Astrocyte (in vitro differentiated cells and primary cell): ENCODE measurements at regions not wholly inside any gene's neighbourhood (a gene's known extent, or its start where the extent isn't known, plus 50 kb on each side); places are given as distances from the start of the nearest gene placed in this dataset.
A peak's percentile ranks its signal among the peaks of the same experiment; 100 is the strongest.

Experiments
- EZH2 ChIP-seq: IDR thresholded peaks from 2 replicates; pipeline ENCODE4 v1.6.1; 2012; ENCODE audit warnings: mild to moderate bottlenecking, low read length, inconsistent platforms; ENCODE audit not compliant: insufficient read depth
- TF ChIP-seq, protein P1 (sequence below): IDR thresholded peaks from 2 replicates; pipeline ENCODE4 v1.5.1; 2011; ENCODE audit warnings: low read depth, mild to moderate bottlenecking, inconsistent platforms, low read length, moderate library complexity; ENCODE audit not compliant: insufficient read depth

DNA sequence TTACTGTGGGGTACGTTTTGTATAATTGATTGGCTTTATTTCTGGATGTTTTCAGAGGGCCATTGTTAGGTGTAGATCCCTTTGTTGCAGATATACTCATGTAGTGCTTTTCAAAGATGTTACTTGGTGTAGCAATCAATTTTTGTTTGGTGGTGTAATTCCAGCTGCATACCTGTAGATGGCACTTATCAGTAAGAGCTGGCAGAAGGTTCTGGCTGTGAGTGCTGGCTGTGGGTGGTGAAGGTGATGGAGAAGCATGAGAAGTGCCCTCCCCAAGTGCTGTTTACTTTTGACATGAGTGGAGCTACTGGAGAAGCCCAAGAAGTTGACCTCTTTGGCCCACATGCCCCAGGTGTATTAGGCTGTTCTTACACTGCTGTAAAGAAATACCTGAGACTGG lies 1074.9 kb downstream of the FAM181B start:
- TF ChIP-seq, protein P1, sequence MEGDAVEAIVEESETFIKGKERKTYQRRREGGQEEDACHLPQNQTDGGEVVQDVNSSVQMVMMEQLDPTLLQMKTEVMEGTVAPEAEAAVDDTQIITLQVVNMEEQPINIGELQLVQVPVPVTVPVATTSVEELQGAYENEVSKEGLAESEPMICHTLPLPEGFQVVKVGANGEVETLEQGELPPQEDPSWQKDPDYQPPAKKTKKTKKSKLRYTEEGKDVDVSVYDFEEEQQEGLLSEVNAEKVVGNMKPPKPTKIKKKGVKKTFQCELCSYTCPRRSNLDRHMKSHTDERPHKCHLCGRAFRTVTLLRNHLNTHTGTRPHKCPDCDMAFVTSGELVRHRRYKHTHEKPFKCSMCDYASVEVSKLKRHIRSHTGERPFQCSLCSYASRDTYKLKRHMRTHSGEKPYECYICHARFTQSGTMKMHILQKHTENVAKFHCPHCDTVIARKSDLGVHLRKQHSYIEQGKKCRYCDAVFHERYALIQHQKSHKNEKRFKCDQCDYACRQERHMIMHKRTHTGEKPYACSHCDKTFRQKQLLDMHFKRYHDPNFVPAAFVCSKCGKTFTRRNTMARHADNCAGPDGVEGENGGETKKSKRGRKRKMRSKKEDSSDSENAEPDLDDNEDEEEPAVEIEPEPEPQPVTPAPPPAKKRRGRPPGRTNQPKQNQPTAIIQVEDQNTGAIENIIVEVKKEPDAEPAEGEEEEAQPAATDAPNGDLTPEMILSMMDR, result peak; percentile 43
- TF ChIP-seq EZH2, result no peak
